NCI-H128 (cell line): ENCODE measurements at regions not wholly inside any gene's neighbourhood (a gene's known extent, or its start where the extent isn't known, plus 50 kb on each side); places are given as distances from the start of the nearest gene placed in this dataset.

Experiments used
- DNase-seq: peaks from one replicate; lab custom pipeline; 2025; ENCODE audit not compliant: unreplicated experiment; lab: John Stamatoyannopoulos, UW

GRCh38 chr22:23414727-23415489 lies 165.2 kb downstream of the IGLL1 start:
- no peak for DNase-seq

- no peak for DNase-seq
Observed at GRCh38 chr22:23411739-23412138, 168.4 kb downstream of the IGLL1 start.

- DNase-seq: no peak
Observed at GRCh38 chr22:23410411-23410810, 169.7 kb downstream of the IGLL1 start.

GRCh38 chr22:23409976-23410375 lies 170.1 kb downstream of the IGLL1 start:
- no peak for DNase-seq

- no peak for DNase-seq
Observed at GRCh38 chr22:23408321-23408720, 171.8 kb downstream of the IGLL1 start.

GRCh38 chr22:23405366-23405851 lies 174.7 kb downstream of the IGLL1 start:
- no peak for DNase-seq

- no peak for DNase-seq
Observed at GRCh38 chr22:23404689-23405365, 175.3 kb downstream of the IGLL1 start.

GRCh38 chr22:23403720-23404688 lies 176.1 kb downstream of the IGLL1 start:
- DNase-seq: no peak

GRCh38 chr22:23403152-23403719 lies 176.9 kb downstream of the IGLL1 start:
- no peak for DNase-seq

- peak; percentile 40 for DNase-seq
Observed at GRCh38 chr22:23402275-23403151, 177.6 kb downstream of the IGLL1 start.

GRCh38 chr22:23401910-23402274 lies 178.2 kb downstream of the IGLL1 start:
- no peak for DNase-seq

GRCh38 chr22:23401111-23401909 lies 178.8 kb downstream of the IGLL1 start:
- no peak for DNase-seq

GRCh38 chr22:23400286-23400981 lies 179.7 kb downstream of the IGLL1 start:
- DNase-seq: no peak

- DNase-seq: no peak
Observed at GRCh38 chr22:23399367-23400285, 180.5 kb downstream of the IGLL1 start.

- DNase-seq: no peak
Observed at GRCh38 chr22:23398701-23399366, 181.3 kb downstream of the IGLL1 start.

- no peak for DNase-seq
Observed at GRCh38 chr22:23397613-23398567, 182.2 kb downstream of the IGLL1 start.
